ENCODE measurements at regions not wholly inside any gene's neighbourhood (a gene's known extent, or its start where the extent isn't known, plus 50 kb on each side); places are given as distances from the start of the nearest gene placed in this dataset.

- DNase-seq, result no peak
These were observed 92.3 kb upstream of the LEF1 start for GRCh38 chr4:108261026-108261425.

DNA sequence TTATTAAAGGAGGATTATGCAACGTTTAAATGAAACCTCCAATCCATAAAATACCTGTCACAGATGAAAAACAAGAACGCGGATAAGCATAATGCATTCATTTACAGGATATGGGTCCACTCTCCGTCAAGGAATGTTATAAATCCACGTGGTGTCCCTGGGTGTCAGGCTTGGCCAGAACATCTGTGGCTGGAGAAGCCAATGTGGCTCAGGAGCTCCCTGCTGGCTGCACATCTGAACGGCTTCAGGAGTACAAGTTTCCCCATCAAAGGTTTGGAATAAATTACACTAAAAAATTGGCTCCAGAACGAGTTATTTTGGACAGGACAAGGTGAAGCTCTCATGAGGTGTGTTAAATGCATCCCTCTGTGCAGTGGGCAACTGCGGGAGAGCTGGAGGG is 87.8 kb upstream of the LEF1 start:
- no peak for DNase-seq

- DNase-seq, result no peak
These were observed 86.5 kb upstream of the LEF1 start for GRCh38 chr4:108255203-108255747.

DNA sequence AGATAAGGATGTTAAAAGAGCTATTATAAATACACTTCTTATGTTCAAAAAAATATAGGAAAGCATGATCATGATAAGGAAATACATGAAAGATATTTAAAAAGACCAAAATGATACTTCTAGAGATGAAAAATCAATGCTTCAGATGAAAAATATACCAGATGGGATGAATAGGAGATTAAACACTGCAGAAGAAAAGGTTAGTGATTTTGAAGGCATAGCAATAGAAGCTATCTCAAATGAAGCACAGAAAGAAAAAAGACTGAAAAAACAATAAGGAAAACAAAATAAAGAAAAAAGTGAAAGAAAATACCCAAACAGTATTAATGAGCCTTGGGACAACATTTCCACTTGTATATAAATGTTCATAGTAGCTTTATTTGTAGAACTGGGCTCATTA is 80.7 kb upstream of the LEF1 start:
- DNase-seq, result no peak

- no peak for DNase-seq
These were observed 78.8 kb upstream of the LEF1 start for GRCh38 chr4:108247387-108248049.

GRCh38 chr4:108244606-108245005 is 75.9 kb upstream of the LEF1 start:
- DNase-seq, result no peak

GRCh38 chr4:108240366-108240765 is 71.6 kb upstream of the LEF1 start:
- no peak for DNase-seq

- DNase-seq, result no peak
These were observed 69.0 kb upstream of the LEF1 start for GRCh38 chr4:108237693-108238092.

GRCh38 chr4:108236264-108236663 is 67.5 kb upstream of the LEF1 start:
- DNase-seq, result no peak

DNA sequence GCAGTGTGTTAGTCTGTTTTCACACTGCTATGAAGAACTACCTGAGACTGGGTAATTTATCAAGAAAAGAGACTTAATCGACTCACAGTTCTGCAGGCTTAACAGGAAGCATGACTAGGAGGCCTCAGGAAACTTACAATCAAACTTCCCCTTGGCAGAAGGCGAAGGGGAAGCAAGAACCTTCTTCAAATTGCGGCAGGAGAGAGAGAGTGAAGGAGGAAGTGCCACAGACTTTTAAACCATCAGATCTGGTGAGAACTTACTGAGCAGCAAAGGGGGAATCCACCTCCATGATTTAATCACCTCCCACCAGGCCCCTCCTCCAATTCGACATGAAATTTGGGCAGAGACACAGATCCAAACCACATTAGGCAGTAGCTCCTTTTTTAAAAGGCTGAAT is 59.2 kb upstream of the LEF1 start:
- no peak for DNase-seq

- no peak for DNase-seq
These were observed 55.9 kb upstream of the LEF1 start for GRCh38 chr4:108224611-108225053.

GRCh38 chr4:108223313-108223712 is 54.6 kb upstream of the LEF1 start:
- DNase-seq, result no peak

GRCh38 chr4:108219998-108220397 is 51.3 kb upstream of the LEF1 start:
- no peak for DNase-seq

Data from CD4-positive, alpha-beta T cell treated with Interleukin-12 subunit alpha and Interleukin-12 subunit beta, for 1 hour (primary cell).